Hepatocyte (in vitro differentiated cells): ENCODE measurements at regions not wholly inside any gene's neighbourhood (a gene's known extent, or its start where the extent isn't known, plus 50 kb on each side); places are given as distances from the start of the nearest gene placed in this dataset.

Experiments used
- DNase-seq: peaks from one replicate; pipeline ENCODE4 v3.0.0-alpha.2; 2016; ENCODE audit warnings: low spot score
- H2AFZ ChIP-seq: fragments of 200-600 bp; sonication (generic); 2 replicates; pipeline ENCODE4 v1.6.0; 2016; ENCODE audit warnings: antibody characterized with exemption, mild to moderate bottlenecking
- H3K27ac ChIP-seq: fragments of 200-600 bp; sonication (generic); 2 replicates; pipeline ENCODE4 v1.5.1; 2016; ENCODE audit warnings: mild to moderate bottlenecking
- H3K27me3 ChIP-seq: fragments of 200-600 bp; sonication (generic); 2 replicates; pipeline ENCODE4 v1.6.1; 2016
- H3K36me3 ChIP-seq: fragments of 200-600 bp; sonication (generic); replicated peaks from 2 replicates; pipeline ENCODE4 v1.5.1; 2016; ENCODE audit warnings: low read depth; ENCODE audit not compliant: insufficient read depth
- H3K4me1 ChIP-seq: fragments of 200-600 bp; sonication (generic); 2 replicates; pipeline ENCODE4 v1.5.1; 2016; ENCODE audit warnings: mild to moderate bottlenecking, moderate library complexity; ENCODE audit not compliant: insufficient read depth
- H3K4me2 ChIP-seq: fragments of 200-600 bp; sonication (generic); 2 replicates; pipeline ENCODE4 v1.6.0; 2016
- H3K4me3 ChIP-seq: fragments of 200-600 bp; sonication (generic); 2 replicates; pipeline ENCODE4 v1.5.1; 2016; ENCODE audit warnings: mild to moderate bottlenecking
- H3K79me2 ChIP-seq: fragments of 200-600 bp; sonication (generic); 2 replicates; pipeline ENCODE4 v1.6.0; 2017; ENCODE audit warnings: mild to moderate bottlenecking
- H3K9me2 ChIP-seq: fragments of 200-600 bp; sonication (generic); replicated peaks from 2 replicates; pipeline ENCODE4 v1.6.0; 2017; ENCODE audit warnings: mild to moderate bottlenecking; ENCODE audit not compliant: insufficient read depth
- H3K9me3 ChIP-seq: fragments of 200-600 bp; sonication (generic); 2 replicates; pipeline ENCODE4 v1.5.1; 2016; ENCODE audit warnings: low read depth, mild to moderate bottlenecking
- H4K20me1 ChIP-seq: fragments of 200-600 bp; sonication (generic); 2 replicates; pipeline ENCODE4 v1.6.0; 2016; ENCODE audit warnings: mild to moderate bottlenecking; ENCODE audit not compliant: insufficient read depth, poor library complexity, severe bottlenecking
- EZH2 ChIP-seq: fragments of 200-600 bp; sonication (generic); IDR thresholded peaks from 2 replicates; pipeline ENCODE4 v1.6.1; 2016; ENCODE audit warnings: antibody characterized with exemption, mild to moderate bottlenecking, borderline replicate concordance
- EZH2phosphoT487 ChIP-seq: fragments of 200-600 bp; sonication (generic); IDR thresholded peaks from one replicate; pipeline ENCODE4 v1.6.1; 2018; ENCODE audit warnings: antibody characterized with exemption, mild to moderate bottlenecking, low read depth, moderate library complexity; ENCODE audit not compliant: unreplicated experiment, severe bottlenecking
- WGBS: methylation state at CpG from one replicate; pipeline ENCODE4 v1.1.6; 2016; ENCODE audit warnings: low lambda C conversion rate; ENCODE audit errors: missing lambda C conversion rate; 5-methylcytosine and 5-hydroxymethylcytosine counted together
- TF ChIP-seq, protein P1 (sequence below): fragments of 200-600 bp; sonication (generic); IDR thresholded peaks from 2 replicates; pipeline ENCODE4 v1.5.1; 2016; ENCODE audit warnings: antibody characterized with exemption, mild to moderate bottlenecking; ENCODE audit not compliant: poor library complexity

DNA sequence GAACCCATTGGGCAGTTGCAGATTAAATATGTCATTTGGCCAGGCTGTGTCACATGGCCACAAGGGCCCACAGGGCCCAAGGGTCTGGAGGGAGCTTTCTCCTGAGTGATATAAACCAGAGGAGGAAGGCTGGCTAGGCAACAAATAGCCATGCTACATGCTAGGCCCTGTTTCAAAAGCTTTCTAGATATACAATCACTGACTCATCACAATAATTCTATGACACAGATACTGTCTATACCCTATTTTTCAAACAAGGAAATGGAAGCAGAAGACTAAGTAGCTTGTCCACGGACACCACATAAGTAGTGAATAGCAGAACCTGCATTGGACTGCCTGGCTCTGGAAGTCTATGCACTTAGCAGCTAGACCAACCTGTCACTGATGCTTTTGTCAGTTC lies 625.4 kb downstream of the NTRK3 start:
- H3K79me2 ChIP-seq, result no peaks in the 10 kb centered on the region
- no peak overlapping the region for H2AFZ ChIP-seq
- H4K20me1 ChIP-seq, result no peaks in the 10 kb centered on the region
- 79% methylated on average over 1 of the region's 1 CpG for WGBS
- H3K27ac ChIP-seq, result no peak overlapping the region
- H3K27me3 ChIP-seq, result peaks cover 5% of the 10 kb centered on the region
- H3K4me3 ChIP-seq, result no peak overlapping the region
- no peaks in the 10 kb centered on the region for H3K9me2 ChIP-seq
- no peaks in the 10 kb centered on the region for H3K9me3 ChIP-seq
- no peak for DNase-seq
- no peak for TF ChIP-seq EZH2
- TF ChIP-seq, protein P1, sequence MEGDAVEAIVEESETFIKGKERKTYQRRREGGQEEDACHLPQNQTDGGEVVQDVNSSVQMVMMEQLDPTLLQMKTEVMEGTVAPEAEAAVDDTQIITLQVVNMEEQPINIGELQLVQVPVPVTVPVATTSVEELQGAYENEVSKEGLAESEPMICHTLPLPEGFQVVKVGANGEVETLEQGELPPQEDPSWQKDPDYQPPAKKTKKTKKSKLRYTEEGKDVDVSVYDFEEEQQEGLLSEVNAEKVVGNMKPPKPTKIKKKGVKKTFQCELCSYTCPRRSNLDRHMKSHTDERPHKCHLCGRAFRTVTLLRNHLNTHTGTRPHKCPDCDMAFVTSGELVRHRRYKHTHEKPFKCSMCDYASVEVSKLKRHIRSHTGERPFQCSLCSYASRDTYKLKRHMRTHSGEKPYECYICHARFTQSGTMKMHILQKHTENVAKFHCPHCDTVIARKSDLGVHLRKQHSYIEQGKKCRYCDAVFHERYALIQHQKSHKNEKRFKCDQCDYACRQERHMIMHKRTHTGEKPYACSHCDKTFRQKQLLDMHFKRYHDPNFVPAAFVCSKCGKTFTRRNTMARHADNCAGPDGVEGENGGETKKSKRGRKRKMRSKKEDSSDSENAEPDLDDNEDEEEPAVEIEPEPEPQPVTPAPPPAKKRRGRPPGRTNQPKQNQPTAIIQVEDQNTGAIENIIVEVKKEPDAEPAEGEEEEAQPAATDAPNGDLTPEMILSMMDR, result no peak
- no peak for TF ChIP-seq EZH2phosphoT487
- no peaks in the 10 kb centered on the region for H3K4me1 ChIP-seq
- H3K4me2 ChIP-seq, result no peak overlapping the region
- no peaks in the 10 kb centered on the region for H3K36me3 ChIP-seq

DNA sequence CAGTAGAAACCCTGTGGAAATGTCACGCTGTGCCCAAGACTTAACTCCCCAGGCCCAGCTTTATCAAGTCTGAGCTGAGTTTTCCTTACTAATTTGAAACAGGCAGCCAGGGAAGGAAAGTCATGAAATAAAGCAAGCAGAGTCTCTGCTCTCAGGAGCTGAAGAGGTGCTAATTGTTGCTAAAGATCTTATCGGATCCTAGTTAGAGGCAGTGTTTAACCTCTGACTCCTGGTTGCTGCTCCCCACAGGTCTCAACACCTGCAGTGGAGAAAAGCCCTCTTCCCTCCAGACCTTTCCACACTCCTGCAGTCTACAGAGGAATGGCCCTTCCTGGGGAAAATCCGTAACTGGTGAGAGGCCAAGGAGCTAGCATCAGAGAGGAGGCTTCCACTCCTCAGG lies 628.2 kb downstream of the NTRK3 start:
- TF ChIP-seq, protein P1, result no peak
- no peak for TF ChIP-seq EZH2
- no peak for TF ChIP-seq EZH2phosphoT487
- Histone ChIP-seq H3K4me1 (no peaks in the 10 kb centered on the region), H3K27me3 (no peaks in the 10 kb centered on the region), H3K79me2 (no peaks in the 10 kb centered on the region), H2AFZ (no peak overlapping the region), H3K9me3 (no peaks in the 10 kb centered on the region), H4K20me1 (no peaks in the 10 kb centered on the region), H3K36me3 (no peaks in the 10 kb centered on the region), H3K27ac (no peak overlapping the region), H3K4me2 (no peak overlapping the region), H3K9me2 (no peaks in the 10 kb centered on the region), H3K4me3 (no peak overlapping the region)
- 48% methylated on average over 3 of the region's 3 CpGs for WGBS
- DNase-seq, result no peak

DNA sequence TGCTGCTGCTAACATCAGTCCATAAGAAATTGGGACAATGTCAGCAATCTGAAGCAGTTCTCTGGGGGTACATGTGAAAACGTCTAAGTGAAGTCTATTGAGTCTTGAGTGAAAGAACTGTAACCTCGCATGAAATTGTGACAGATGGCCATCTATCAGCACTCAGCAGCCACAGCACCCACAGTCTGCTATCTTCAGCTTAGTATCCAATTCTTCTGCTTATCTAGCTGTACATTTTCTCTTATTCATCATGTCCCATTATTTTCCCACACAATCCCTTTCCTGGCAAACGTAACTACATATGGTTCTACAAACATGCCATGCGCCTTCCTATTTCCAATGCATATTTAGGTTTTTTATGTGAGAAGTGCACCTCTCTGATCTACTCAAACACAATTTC lies 629.7 kb downstream of the NTRK3 start:
- no peaks in the 10 kb centered on the region for H4K20me1 ChIP-seq
- H3K4me1 ChIP-seq, result no peaks in the 10 kb centered on the region
- no peaks in the 10 kb centered on the region for H3K79me2 ChIP-seq
- no peaks in the 10 kb centered on the region for H3K9me2 ChIP-seq
- H2AFZ ChIP-seq, result no peak overlapping the region
- H3K36me3 ChIP-seq, result no peaks in the 10 kb centered on the region
- 87% methylated on average over 4 of the region's 4 CpGs for WGBS
- H3K27me3 ChIP-seq, result no peaks in the 10 kb centered on the region
- no peak overlapping the region for H3K27ac ChIP-seq
- no peak for DNase-seq
- H3K9me3 ChIP-seq, result no peaks in the 10 kb centered on the region
- TF ChIP-seq, protein P1, result no peak
- TF ChIP-seq EZH2phosphoT487 (no peak), EZH2 (no peak)
- no peak overlapping the region for H3K4me2 ChIP-seq
- no peak overlapping the region for H3K4me3 ChIP-seq

DNA sequence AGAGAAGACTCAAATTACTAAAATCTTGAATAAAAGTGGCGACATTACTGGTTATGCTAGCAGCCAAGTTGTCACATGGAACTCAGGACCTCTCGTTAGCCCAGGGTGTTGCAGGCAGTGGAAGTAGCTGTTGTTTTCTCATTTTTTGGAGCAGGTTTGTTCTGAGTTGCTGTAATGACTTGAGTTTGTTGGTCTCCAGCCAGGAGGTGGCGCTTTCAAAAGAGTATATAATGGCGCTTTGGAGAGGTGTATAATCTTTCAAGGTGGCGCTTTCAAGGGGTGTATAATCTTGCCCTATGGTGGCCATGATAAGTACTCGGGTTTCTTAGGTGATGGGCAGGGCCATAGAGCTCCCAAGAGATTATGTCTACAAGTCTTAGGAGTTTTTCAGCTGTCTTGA lies 632.7 kb downstream of the NTRK3 start:
- no peaks in the 10 kb centered on the region for H3K9me3 ChIP-seq
- H3K4me2 ChIP-seq, result no peak overlapping the region
- no peak for DNase-seq
- H3K27me3 ChIP-seq, result no peaks in the 10 kb centered on the region
- WGBS, result 53% methylated on average over 6 of the region's 6 CpGs
- H3K36me3 ChIP-seq, result no peaks in the 10 kb centered on the region
- no peaks in the 10 kb centered on the region for H3K9me2 ChIP-seq
- H3K79me2 ChIP-seq, result no peaks in the 10 kb centered on the region
- no peak overlapping the region for H3K27ac ChIP-seq
- H3K4me3 ChIP-seq, result no peak overlapping the region
- TF ChIP-seq, protein P1, result no peak
- no peak for TF ChIP-seq EZH2
- TF ChIP-seq EZH2phosphoT487, result no peak
- H2AFZ ChIP-seq, result no peak overlapping the region
- H3K4me1 ChIP-seq, result peaks cover 7% of the 10 kb centered on the region
- H4K20me1 ChIP-seq, result no peaks in the 10 kb centered on the region
